ENCODE measurements at regions not wholly inside any gene's neighbourhood (a gene's known extent, or its start where the extent isn't known, plus 50 kb on each side); places are given as distances from the start of the nearest gene placed in this dataset.

GRCh38 chr11:119782739-119783072 is 53.7 kb upstream of the NECTIN1 start:
- H3K36me3 ChIP-seq = no peaks in the 10 kb centered on the region
- TF ChIP-seq CTCF (IDR thresholded peaks at IDR 0.05) (no peak), POLR2AphosphoS5 (IDR thresholded peaks at IDR 0.05) (no peak)
- H3K4me1 ChIP-seq = no peaks in the 10 kb centered on the region
- no peaks in the 10 kb centered on the region for H3K9me3 ChIP-seq
- H3K4me3 ChIP-seq = no peak overlapping the region
- H3K27me3 ChIP-seq = peaks cover 3% of the 10 kb centered on the region
- DNase-seq (ENCODE audit: low spot score in 2 of 2) = no peak
- WGBS = 79% methylated on average over 6 of the region's 6 CpGs
- H3K27ac ChIP-seq = no peak overlapping the region

GRCh38 chr11:119782006-119782738 is 53.2 kb upstream of the NECTIN1 start:
- TF ChIP-seq EP300 (IDR thresholded peaks at IDR 0.05) (no peak), POLR2A (IDR thresholded peaks at IDR 0.05) (no peak), POLR2AphosphoS5 (IDR thresholded peaks at IDR 0.05) (no peak), CTCF (IDR thresholded peaks at IDR 0.05) (no peak)
- 65% methylated on average over 19 of the region's 19 CpGs for WGBS
- no peak overlapping the region for H3K4me3 ChIP-seq
- no peaks in the 10 kb centered on the region for H3K4me1 ChIP-seq
- H3K27me3 ChIP-seq = peaks cover 5% of the 10 kb centered on the region
- H3K27ac ChIP-seq = no peak overlapping the region
- no peak for DNase-seq (ENCODE audit: low spot score in 2 of 2)
- no peaks in the 10 kb centered on the region for H3K9me3 ChIP-seq
- H3K36me3 ChIP-seq = no peaks in the 10 kb centered on the region

GRCh38 chr11:119780222-119780953 is 51.4 kb upstream of the NECTIN1 start:
- 62% methylated on average over 2 of the region's 2 CpGs for WGBS
- no peak overlapping the region for H3K4me3 ChIP-seq
- no peak for TF ChIP-seq POLR2A (IDR thresholded peaks at IDR 0.05)
- no peak for TF ChIP-seq CTCF (IDR thresholded peaks at IDR 0.05)
- TF ChIP-seq EP300 (IDR thresholded peaks at IDR 0.05) = no peak
- TF ChIP-seq POLR2AphosphoS5 (IDR thresholded peaks at IDR 0.05) = no peak
- DNase-seq (ENCODE audit: low spot score in 2 of 2) = no peak
- no peak overlapping the region for H3K27ac ChIP-seq
- no peaks in the 10 kb centered on the region for H3K9me3 ChIP-seq
- no peaks in the 10 kb centered on the region for H3K36me3 ChIP-seq
- H3K4me1 ChIP-seq = no peaks in the 10 kb centered on the region
- peaks cover 9% of the 10 kb centered on the region for H3K27me3 ChIP-seq

GRCh38 chr11:119779195-119780071 is 50.4 kb upstream of the NECTIN1 start:
- H3K36me3 ChIP-seq = no peaks in the 10 kb centered on the region
- peaks cover 14% of the 10 kb centered on the region for H3K27me3 ChIP-seq
- H3K27ac ChIP-seq = no peak overlapping the region
- H3K4me1 ChIP-seq = no peaks in the 10 kb centered on the region
- H3K4me3 ChIP-seq = no peak overlapping the region
- no peak for DNase-seq (ENCODE audit: low spot score in 2 of 2)
- WGBS = 67% methylated on average over 13 of the region's 22 CpGs
- TF ChIP-seq POLR2A (IDR thresholded peaks at IDR 0.05) = no peak
- TF ChIP-seq CTCF (IDR thresholded peaks at IDR 0.05) = no peak
- TF ChIP-seq POLR2AphosphoS5 (IDR thresholded peaks at IDR 0.05) = no peak
- no peak for TF ChIP-seq EP300 (IDR thresholded peaks at IDR 0.05)
- no peaks in the 10 kb centered on the region for H3K9me3 ChIP-seq
